ENCODE measurements at regions not wholly inside any gene's neighbourhood (a gene's known extent, or its start where the extent isn't known, plus 50 kb on each side); places are given as distances from the start of the nearest gene placed in this dataset.

DNA sequence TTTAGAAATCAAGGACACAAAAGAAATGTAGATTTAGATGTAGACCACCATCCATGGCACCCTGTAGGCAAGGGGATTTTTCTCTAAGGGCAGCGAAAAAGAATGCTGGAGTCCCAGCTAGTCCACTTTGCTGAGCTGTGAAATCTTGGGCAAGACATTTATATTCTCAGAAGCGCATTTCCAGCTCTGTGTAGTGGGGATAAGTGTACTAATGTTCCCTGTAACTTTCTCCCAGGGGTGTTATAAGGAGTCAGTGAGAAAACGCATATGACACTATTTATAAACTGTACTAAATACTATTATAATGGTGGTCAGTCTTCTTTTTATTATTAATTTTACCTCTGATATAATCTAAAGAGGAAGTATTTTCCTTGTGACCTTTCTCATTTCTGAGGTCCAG is 133.4 kb upstream of the FRMD6 start:
- no peaks in the 10 kb centered on the region for H3K27me3 Mint-ChIP-seq (ENCODE audit: low read depth)
- DNase-seq (ENCODE audit: low read depth, low spot score), result no peak
- peaks cover 9% of the 10 kb centered on the region for H3K9me3 Mint-ChIP-seq
- H3K36me3 Mint-ChIP-seq (ENCODE audit: low read depth), result no peaks in the 10 kb centered on the region
- TF ChIP-seq, protein P1, sequence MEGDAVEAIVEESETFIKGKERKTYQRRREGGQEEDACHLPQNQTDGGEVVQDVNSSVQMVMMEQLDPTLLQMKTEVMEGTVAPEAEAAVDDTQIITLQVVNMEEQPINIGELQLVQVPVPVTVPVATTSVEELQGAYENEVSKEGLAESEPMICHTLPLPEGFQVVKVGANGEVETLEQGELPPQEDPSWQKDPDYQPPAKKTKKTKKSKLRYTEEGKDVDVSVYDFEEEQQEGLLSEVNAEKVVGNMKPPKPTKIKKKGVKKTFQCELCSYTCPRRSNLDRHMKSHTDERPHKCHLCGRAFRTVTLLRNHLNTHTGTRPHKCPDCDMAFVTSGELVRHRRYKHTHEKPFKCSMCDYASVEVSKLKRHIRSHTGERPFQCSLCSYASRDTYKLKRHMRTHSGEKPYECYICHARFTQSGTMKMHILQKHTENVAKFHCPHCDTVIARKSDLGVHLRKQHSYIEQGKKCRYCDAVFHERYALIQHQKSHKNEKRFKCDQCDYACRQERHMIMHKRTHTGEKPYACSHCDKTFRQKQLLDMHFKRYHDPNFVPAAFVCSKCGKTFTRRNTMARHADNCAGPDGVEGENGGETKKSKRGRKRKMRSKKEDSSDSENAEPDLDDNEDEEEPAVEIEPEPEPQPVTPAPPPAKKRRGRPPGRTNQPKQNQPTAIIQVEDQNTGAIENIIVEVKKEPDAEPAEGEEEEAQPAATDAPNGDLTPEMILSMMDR (conservative IDR thresholded peaks at IDR 0.05), result no peak
- peaks cover 9% of the 10 kb centered on the region for H3K4me1 Mint-ChIP-seq
- H3K4me3 Mint-ChIP-seq, result no peak overlapping the region
- no peak overlapping the region for H3K27ac Mint-ChIP-seq (ENCODE audit: unreplicated experiment)

DNA sequence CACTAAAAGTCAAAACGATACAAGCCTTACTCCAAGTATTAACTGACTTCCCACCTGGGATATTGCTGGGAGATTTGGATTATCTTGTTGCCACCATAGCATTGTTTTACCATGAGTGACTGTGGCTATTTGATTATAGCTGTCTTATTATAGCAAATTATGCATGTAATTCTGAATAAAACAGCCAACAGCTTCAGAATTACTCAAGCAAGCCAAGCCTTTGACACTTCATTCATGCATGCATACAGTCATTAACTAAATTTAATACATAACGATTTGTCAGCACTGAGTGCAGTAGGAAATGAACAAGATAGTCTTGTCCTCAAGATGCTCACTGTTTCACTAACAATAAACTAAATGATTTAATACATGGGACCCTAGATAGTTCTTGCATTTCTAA is 133.0 kb upstream of the FRMD6 start:
- Mint-ChIP-seq H3K4me1 (peaks cover 10% of the 10 kb centered on the region), H3K27ac (ENCODE audit: unreplicated experiment) (no peak overlapping the region), H3K27me3 (ENCODE audit: low read depth) (no peaks in the 10 kb centered on the region), H3K36me3 (ENCODE audit: low read depth) (no peaks in the 10 kb centered on the region), H3K4me3 (no peak overlapping the region), H3K9me3 (peaks cover 8% of the 10 kb centered on the region)
- TF ChIP-seq, protein P1 (conservative IDR thresholded peaks at IDR 0.05), result no peak
- DNase-seq (ENCODE audit: low read depth, low spot score), result no peak

DNA sequence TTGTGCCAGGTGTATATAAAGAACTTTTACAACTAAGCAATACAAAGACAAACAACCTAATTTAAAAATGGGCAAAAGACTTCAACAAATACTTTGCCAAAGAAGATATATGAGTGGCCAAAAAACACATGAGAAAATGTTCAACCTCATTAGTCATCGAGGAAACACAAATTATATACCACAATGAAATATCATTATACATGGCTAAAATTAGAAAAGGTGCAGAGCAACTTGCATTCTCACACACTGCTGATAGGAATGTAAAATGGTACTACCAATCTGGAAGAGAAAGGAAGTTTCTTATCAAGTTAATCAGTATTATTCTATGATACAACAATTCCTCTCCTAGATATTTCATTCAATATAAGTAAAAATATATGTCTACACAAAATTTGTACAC is 131.6 kb upstream of the FRMD6 start:
- TF ChIP-seq, protein P1 (conservative IDR thresholded peaks at IDR 0.05), result no peak

DNA sequence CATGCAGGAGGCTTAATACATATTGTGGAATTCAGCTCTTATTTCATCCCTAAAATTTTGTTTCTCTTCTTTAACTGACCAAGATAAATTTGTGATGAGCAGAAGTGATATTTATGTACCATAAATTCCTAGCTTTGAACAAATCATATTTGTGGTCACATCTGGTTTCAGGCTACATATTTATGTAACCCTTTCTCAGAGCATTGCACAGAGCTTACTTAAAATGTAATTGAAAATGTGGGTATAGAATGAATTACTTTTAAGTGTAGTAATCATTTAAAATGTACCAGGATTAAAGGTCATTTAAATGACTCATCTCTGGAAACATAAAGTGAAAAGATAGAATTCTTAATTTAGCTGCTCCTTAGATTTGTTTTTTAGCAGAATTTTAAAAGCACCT is 129.9 kb upstream of the FRMD6 start:
- TF ChIP-seq, protein P1 (conservative IDR thresholded peaks at IDR 0.05), result no peak
- no peak overlapping the region for H3K4me3 Mint-ChIP-seq
- peaks cover 14% of the 10 kb centered on the region for H3K9me3 Mint-ChIP-seq
- no peak overlapping the region for H3K27ac Mint-ChIP-seq (ENCODE audit: unreplicated experiment)
- peaks cover 3% of the 10 kb centered on the region for H3K36me3 Mint-ChIP-seq (ENCODE audit: low read depth)
- DNase-seq (ENCODE audit: low read depth, low spot score), result no peak
- peaks cover 23% of the 10 kb centered on the region for H3K4me1 Mint-ChIP-seq
- H3K27me3 Mint-ChIP-seq (ENCODE audit: low read depth), result no peaks in the 10 kb centered on the region

More for the DNA sequence above, 131.6 kb upstream of the FRMD6 start:
- Mint-ChIP-seq H3K27me3 (ENCODE audit: low read depth) (no peaks in the 10 kb centered on the region), H3K27ac (ENCODE audit: unreplicated experiment) (no peak overlapping the region), H3K36me3 (ENCODE audit: low read depth) (no peaks in the 10 kb centered on the region), H3K9me3 (peaks cover 7% of the 10 kb centered on the region), H3K4me3 (no peak overlapping the region), H3K4me1 (peaks cover 8% of the 10 kb centered on the region)
- DNase-seq (ENCODE audit: low read depth, low spot score), result no peak

DNA sequence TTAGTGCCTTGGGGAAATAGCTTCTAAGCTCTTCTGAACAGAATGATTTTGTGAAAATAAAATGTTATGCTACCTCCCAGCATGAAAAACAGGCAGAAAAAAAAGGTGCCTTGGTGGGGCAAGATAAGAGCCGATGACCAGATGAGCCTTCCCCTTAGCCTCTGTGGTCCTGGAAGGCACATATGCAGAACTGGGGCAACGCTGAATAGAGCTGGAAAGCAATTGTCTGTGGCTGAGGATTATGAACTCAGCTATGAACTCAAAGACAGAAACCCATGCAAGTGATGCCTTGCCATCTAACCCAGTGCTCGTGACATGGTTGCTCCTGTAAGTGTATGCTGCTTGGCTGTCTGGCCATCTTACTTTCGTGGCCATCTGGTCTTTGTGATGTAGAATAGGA is 128.5 kb upstream of the FRMD6 start:
- Mint-ChIP-seq H3K36me3 (ENCODE audit: low read depth) (peaks cover 3% of the 10 kb centered on the region), H3K9me3 (peaks cover 14% of the 10 kb centered on the region), H3K4me3 (no peak overlapping the region), H3K4me1 (peaks cover 25% of the 10 kb centered on the region), H3K27ac (ENCODE audit: unreplicated experiment) (no peak overlapping the region), H3K27me3 (ENCODE audit: low read depth) (no peaks in the 10 kb centered on the region)
- TF ChIP-seq, protein P1 (conservative IDR thresholded peaks at IDR 0.05), result no peak
- no peak for DNase-seq (ENCODE audit: low read depth, low spot score)

DNA sequence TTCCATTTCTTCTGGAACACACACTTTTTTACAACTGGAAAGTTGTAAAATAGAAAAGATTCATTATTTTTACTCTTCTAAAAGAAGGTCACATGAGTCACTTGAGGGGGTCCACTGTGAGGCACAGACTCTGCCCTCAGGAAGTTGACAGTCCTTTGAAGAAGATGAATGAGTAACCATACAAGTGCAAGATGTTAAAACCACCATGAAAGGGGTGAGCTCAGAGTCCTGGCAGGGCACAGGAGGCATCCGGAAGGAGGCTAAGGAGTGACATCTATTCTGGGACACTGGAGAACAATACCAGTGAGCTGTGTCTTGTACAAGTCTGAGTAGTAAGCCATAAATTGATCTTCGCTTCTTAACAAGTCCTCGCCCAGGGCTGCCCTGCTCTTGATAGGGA is 126.0 kb upstream of the FRMD6 start:
- Mint-ChIP-seq H3K4me3 (no peak overlapping the region), H3K36me3 (ENCODE audit: low read depth) (peaks cover 3% of the 10 kb centered on the region), H3K9me3 (peaks cover 13% of the 10 kb centered on the region), H3K4me1 (peaks cover 38% of the 10 kb centered on the region), H3K27me3 (ENCODE audit: low read depth) (no peaks in the 10 kb centered on the region), H3K27ac (ENCODE audit: unreplicated experiment) (no peak overlapping the region)
- no peak for DNase-seq (ENCODE audit: low read depth, low spot score)
- TF ChIP-seq, protein P1 (conservative IDR thresholded peaks at IDR 0.05), result no peak

All from neural crest cell (in vitro differentiated cells).